Esophagus (tissue), 2 donors: ENCODE measurements at regions not wholly inside any gene's neighbourhood (a gene's known extent, or its start where the extent isn't known, plus 50 kb on each side); places are given as distances from the start of the nearest gene placed in this dataset.

Experiments used
- H3K27ac ChIP-seq, 2 donors: one replicate each; pipeline ENCODE4 v1.5.1; 2013; ENCODE audit warnings: low read depth in 2 of 2, mild to moderate bottlenecking in 2 of 2, inconsistent platforms in 1 of 2, low read length in 1 of 2, moderate library complexity in 1 of 2
- H3K27me3 ChIP-seq, 2 donors: one replicate each; pipeline ENCODE4 v1.6.1; 2013; ENCODE audit warnings: low read length in 2 of 2, control low read depth in 1 of 2, mild to moderate bottlenecking in 1 of 2; ENCODE audit not compliant: insufficient read depth in 2 of 2, control insufficient read depth in 1 of 2
- H3K36me3 ChIP-seq, 2 donors: one replicate each; pipeline ENCODE4 v1.6.1; 2013; ENCODE audit warnings: low read length in 1 of 2; ENCODE audit not compliant: control insufficient read depth in 2 of 2, insufficient read depth in 2 of 2
- H3K4me1 ChIP-seq, 2 donors: one replicate each; pipeline ENCODE4 v1.6.1; 2013; ENCODE audit warnings: low read length in 1 of 2; ENCODE audit not compliant: control insufficient read depth in 2 of 2, insufficient read depth in 2 of 2
- H3K4me3 ChIP-seq, 2 donors: one replicate each; pipeline ENCODE4 v1.5.1; 2013; ENCODE audit warnings: low read length in 2 of 2, mild to moderate bottlenecking in 2 of 2, low read depth in 1 of 2, moderate library complexity in 1 of 2
- H3K9me3 ChIP-seq, 2 donors: one replicate each; pipeline ENCODE4 v1.6.1; 2013; ENCODE audit warnings: mild to moderate bottlenecking in 2 of 2, low read depth in 1 of 2, low read length in 1 of 2, moderate library complexity in 1 of 2; ENCODE audit not compliant: control insufficient read depth in 2 of 2, insufficient read depth in 1 of 2
- WGBS, 2 donors: extraction: QIAGEN DNeasy Blood & Tissue Kit; methylation state at CpG; one replicate each; pipeline ENCODE4 v1.1.7; 2013; 5-methylcytosine and 5-hydroxymethylcytosine counted together
- donor health status: healthy with polysubstance abuse.
- donor health status: Bipolar disorder and iron deficiency.

DNA sequence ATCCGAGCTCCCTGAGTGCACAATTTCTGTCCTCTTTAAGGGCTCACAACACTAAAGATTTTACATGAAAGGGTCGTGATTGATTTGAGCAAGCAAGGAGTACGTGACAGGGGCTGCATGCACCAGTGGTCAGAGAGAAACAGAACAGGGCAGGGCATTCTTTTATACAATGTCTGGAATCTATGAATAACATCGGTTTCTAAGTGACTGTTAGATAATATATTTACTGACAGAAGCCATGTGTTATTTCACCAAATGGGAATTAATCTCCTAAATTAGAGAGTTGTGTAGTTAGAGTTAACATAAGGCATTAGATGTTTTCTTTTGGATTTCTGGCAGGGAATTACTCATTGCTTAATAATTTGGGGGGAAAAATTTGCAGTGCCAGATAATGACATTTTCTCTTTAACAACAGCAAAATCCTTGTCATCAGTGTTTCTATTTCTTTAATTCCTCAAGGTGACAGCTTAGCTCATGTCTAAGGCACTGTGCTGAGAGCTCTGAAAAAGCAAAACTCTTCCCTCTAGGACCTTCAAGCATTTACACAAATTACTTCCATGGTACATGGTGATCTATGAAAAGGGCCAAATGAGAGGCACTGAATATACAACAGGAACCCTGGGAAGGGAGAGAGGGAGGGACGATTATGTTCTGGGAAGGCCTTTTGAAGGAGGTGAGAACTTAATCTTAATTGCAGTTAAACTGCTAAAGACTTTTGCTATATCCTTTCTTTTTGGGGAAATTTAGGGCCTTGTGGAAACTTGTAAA is 145.0 kb downstream of the RTL3 start:
- no peak overlapping the region for H3K27ac ChIP-seq
- H3K4me3 ChIP-seq: no peak overlapping the region
- H3K4me1 ChIP-seq: no peaks in the 10 kb centered on the region
- 37 to 44% methylated on average over 5 of the region's 5 CpGs for whole genome bisulfite sequencing, 2 donors
- H3K27me3 ChIP-seq: no peaks in the 10 kb centered on the region
- H3K9me3 ChIP-seq: no peaks in the 10 kb centered on the region
- H3K36me3 ChIP-seq: no peaks in the 10 kb centered on the region

- Histone ChIP-seq H3K9me3 (no peaks in the 10 kb centered on the region), H3K27me3 (no peaks in the 10 kb centered on the region), H3K4me1 (no peaks in the 10 kb centered on the region), H3K27ac (no peak overlapping the region), H3K36me3 (no peaks in the 10 kb centered on the region), H3K4me3 (no peak overlapping the region)
- 88 to 94% methylated on average over 1 of the region's 1 CpG for WGBS, 2 donors
These were observed 152.9 kb downstream of the RTL3 start for GRCh38 chrX:78506248-78506647.

GRCh38 chrX:78496483-78496882 is 162.6 kb downstream of the RTL3 start:
- WGBS, 2 donors: 66 to 75% methylated on average over 2 of the region's 2 CpGs
- Histone ChIP-seq H3K4me3 (no peak overlapping the region), H3K27me3 (peaks cover 0 to 5% of the 10 kb centered on the region in 2 donors), H3K9me3 (no peaks in the 10 kb centered on the region), H3K27ac (no peak overlapping the region), H3K36me3 (no peaks in the 10 kb centered on the region), H3K4me1 (no peaks in the 10 kb centered on the region)

GRCh38 chrX:78493180-78493579 is 165.8 kb upstream of the CYSLTR1 start:
- H3K4me1 ChIP-seq: no peaks in the 10 kb centered on the region
- H3K27me3 ChIP-seq: no peaks in the 10 kb centered on the region
- 69 to 84% methylated on average over 2 of the region's 2 CpGs for WGBS, 2 donors
- no peak overlapping the region for H3K4me3 ChIP-seq
- no peaks in the 10 kb centered on the region for H3K36me3 ChIP-seq
- H3K9me3 ChIP-seq: no peaks in the 10 kb centered on the region
- no peak overlapping the region for H3K27ac ChIP-seq

DNA sequence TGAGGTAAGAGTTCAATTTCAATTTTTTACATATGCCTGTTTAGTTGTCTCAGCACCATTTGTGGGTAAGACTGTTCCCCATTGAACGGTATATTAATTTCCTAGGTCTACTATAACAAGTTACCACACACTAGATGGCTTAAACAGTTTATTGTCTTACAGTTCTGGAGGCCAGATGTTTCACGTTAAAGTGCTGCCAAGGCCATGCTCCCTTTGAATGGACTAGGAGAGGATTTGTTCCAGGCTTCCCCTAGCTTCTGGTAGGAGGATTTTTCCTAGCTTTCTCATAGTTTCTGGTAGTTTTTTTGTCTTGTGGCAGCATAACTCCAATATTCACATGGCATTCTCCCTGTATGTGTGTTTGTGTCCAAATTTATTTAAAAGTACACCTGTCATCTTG is 149.3 kb upstream of the CYSLTR1 start:
- no peaks in the 10 kb centered on the region for H3K9me3 ChIP-seq
- whole genome bisulfite sequencing, 2 donors: 11 to 25% methylated on average over 2 of the region's 2 CpGs

DNA sequence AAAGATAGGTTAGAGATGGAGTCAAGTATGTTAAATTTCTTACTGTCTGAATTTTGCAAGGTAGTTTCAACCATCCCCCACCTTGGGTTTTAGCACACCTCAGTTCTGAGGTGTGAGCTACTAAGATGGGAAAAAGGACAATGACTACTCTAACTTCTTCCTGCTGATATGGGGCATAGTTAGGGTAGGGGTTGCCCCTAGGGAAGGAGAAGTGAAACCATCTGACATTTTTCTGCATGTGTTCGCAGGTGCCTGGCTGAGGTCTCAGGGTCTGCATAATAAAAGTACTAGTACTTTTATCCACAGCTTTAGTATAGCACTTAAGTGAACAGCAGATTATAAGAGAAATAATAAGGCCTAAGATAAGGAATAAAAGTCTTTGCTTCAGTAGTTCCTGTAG is 129.5 kb upstream of the CYSLTR1 start:
- Histone ChIP-seq H3K27me3 (no peaks in the 10 kb centered on the region), H3K9me3 (no peaks in the 10 kb centered on the region), H3K4me1 (no peaks in the 10 kb centered on the region), H3K4me3 (no peak overlapping the region), H3K36me3 (no peaks in the 10 kb centered on the region), H3K27ac (no peak overlapping the region)
- WGBS, 2 donors: 61 to 97% methylated on average over 1 of the region's 1 CpG

More for the DNA sequence above, 149.3 kb upstream of the CYSLTR1 start:
- Histone ChIP-seq H3K36me3 (no peaks in the 10 kb centered on the region), H3K4me1 (no peaks in the 10 kb centered on the region), H3K27ac (no peak overlapping the region), H3K27me3 (no peaks in the 10 kb centered on the region), H3K4me3 (no peak overlapping the region)

DNA sequence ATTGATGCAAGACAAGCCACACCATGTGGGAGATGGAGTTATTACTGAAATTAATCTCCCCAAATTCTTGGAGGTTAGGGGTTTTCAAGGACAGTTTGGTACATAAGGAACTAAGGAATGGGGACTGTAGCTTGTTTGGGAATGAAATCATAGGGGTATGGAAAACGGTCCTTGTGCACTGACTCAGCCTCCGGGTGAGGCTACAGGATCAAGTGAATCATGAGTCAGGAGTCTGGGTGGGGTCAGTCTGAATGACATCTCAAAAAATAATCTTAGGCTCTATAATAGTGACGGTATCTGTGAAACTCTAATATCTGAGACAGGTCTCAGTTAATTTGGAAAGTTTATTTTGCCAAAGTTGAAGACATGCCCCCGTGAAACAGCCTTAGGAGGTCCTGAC is 128.5 kb upstream of the CYSLTR1 start:
- Histone ChIP-seq H3K27me3 (no peaks in the 10 kb centered on the region), H3K9me3 (no peaks in the 10 kb centered on the region), H3K4me1 (no peaks in the 10 kb centered on the region), H3K27ac (peak overlapping the region in 1 of 2 donors; percentile 22), H3K36me3 (no peaks in the 10 kb centered on the region), H3K4me3 (no peak overlapping the region)
- WGBS, 2 donors: 47 to 49% methylated on average over 4 of the region's 4 CpGs

DNA sequence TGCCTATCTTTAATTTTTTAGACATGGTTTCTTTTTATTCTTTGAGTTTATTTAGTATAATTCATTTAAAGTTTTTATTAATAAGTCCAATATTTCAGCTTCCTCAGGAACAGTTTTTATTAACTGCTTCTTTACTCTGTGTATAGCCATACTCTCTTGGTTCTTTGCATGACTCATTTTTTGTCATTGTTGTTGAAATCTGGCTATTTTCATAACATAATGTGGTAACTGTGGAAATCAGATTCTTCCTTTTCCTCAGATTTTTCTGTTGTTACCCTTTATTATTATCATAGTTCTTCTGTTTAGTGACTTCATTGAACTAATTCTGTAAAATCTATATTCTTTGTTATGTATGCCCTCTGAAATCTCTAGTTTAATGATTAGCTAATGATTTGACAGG is 124.9 kb upstream of the CYSLTR1 start:
- Histone ChIP-seq H3K4me1 (no peaks in the 10 kb centered on the region), H3K9me3 (no peaks in the 10 kb centered on the region), H3K4me3 (no peak overlapping the region), H3K36me3 (no peaks in the 10 kb centered on the region), H3K27me3 (no peaks in the 10 kb centered on the region), H3K27ac (no peak overlapping the region)

DNA sequence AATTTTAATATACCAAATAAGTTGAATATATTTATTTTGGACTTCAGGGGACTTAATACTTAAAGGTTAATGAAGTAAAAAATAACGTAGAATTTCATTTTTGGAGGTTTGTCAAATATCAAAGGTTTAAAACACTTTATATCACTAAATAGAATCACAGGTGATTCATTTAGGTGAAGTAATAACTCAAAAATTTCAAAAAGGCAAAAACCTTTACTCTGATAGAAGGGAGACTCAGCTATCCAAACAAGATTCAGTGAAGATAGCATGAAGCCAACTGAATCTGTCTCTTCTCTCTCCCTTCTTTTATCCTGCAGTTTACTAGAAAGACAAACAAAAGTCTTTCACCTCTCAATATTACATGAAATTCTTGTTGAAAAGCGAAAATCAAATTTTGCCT is 110.2 kb upstream of the CYSLTR1 start:
- Histone ChIP-seq H3K27me3 (no peaks in the 10 kb centered on the region), H3K27ac (no peak overlapping the region), H3K4me1 (no peaks in the 10 kb centered on the region), H3K4me3 (no peak overlapping the region), H3K36me3 (no peaks in the 10 kb centered on the region), H3K9me3 (no peaks in the 10 kb centered on the region)
- 56 to 83% methylated on average over 2 of the region's 2 CpGs for WGBS, 2 donors

- Histone ChIP-seq H3K4me3 (no peak overlapping the region), H3K4me1 (no peaks in the 10 kb centered on the region), H3K27me3 (no peaks in the 10 kb centered on the region), H3K9me3 (no peaks in the 10 kb centered on the region), H3K27ac (no peak overlapping the region), H3K36me3 (no peaks in the 10 kb centered on the region)
- 88 to 95% methylated on average over 3 of the region's 3 CpGs for WGBS, 2 donors
These were observed 101.8 kb upstream of the CYSLTR1 start for GRCh38 chrX:78429172-78429571.
